GM21423 (cell line): ENCODE measurements at regions not wholly inside any gene's neighbourhood (a gene's known extent, or its start where the extent isn't known, plus 50 kb on each side); places are given as distances from the start of the nearest gene placed in this dataset.

Experiments
- ATAC-seq: cut with Tn5 transposase; IDR thresholded peaks from one replicate; pipeline ENCODE4 v1.9.1; 2021; ENCODE audit warnings: mild to moderate bottlenecking, moderate library complexity; ENCODE audit not compliant: unreplicated experiment

GRCh38 chr16:62977876-62978275 is 941.6 kb upstream of the CDH8 start:
- ATAC-seq: no peak

GRCh38 chr16:62974424-62974823 is 938.2 kb upstream of the CDH8 start:
- ATAC-seq: no peak

GRCh38 chr16:62970851-62971250 is 934.6 kb upstream of the CDH8 start:
- ATAC-seq: no peak

GRCh38 chr16:62969711-62970318 is 933.6 kb upstream of the CDH8 start:
- ATAC-seq: no peak

GRCh38 chr16:62967611-62968010 is 931.4 kb upstream of the CDH8 start:
- no peak for ATAC-seq

- no peak for ATAC-seq
Measured at GRCh38 chr16:62967163-62967562, 930.9 kb upstream of the CDH8 start.

GRCh38 chr16:62966626-62967025 is 930.4 kb upstream of the CDH8 start:
- ATAC-seq: no peak

- ATAC-seq: no peak
Measured at GRCh38 chr16:62965831-62966230, 929.6 kb upstream of the CDH8 start.

GRCh38 chr16:62963846-62964245 is 927.6 kb upstream of the CDH8 start:
- no peak for ATAC-seq

GRCh38 chr16:62955033-62955349 is 918.8 kb upstream of the CDH8 start:
- no peak for ATAC-seq

GRCh38 chr16:62954144-62955032 is 918.1 kb upstream of the CDH8 start:
- ATAC-seq: no peak

GRCh38 chr16:62950351-62950750 is 914.1 kb upstream of the CDH8 start:
- no peak for ATAC-seq

GRCh38 chr16:62940569-62940968 is 904.3 kb upstream of the CDH8 start:
- no peak for ATAC-seq

GRCh38 chr16:62939687-62940086 is 903.4 kb upstream of the CDH8 start:
- ATAC-seq: no peak

GRCh38 chr16:62933929-62934328 is 897.7 kb upstream of the CDH8 start:
- no peak for ATAC-seq

GRCh38 chr16:62929593-62929992 is 893.4 kb upstream of the CDH8 start:
- no peak for ATAC-seq

- no peak for ATAC-seq
Measured at GRCh38 chr16:62927122-62927521, 890.9 kb upstream of the CDH8 start.

GRCh38 chr16:62926121-62926801 is 890.0 kb upstream of the CDH8 start:
- no peak for ATAC-seq

GRCh38 chr16:62921904-62922303 is 885.7 kb upstream of the CDH8 start:
- ATAC-seq: no peak

- no peak for ATAC-seq
Measured at GRCh38 chr16:62913924-62914323, 877.7 kb upstream of the CDH8 start.

GRCh38 chr16:62913333-62913732 is 877.1 kb upstream of the CDH8 start:
- no peak for ATAC-seq

- no peak for ATAC-seq
Measured at GRCh38 chr16:62909597-62909996, 873.4 kb upstream of the CDH8 start.
